MM.1S (cell line): ENCODE measurements at regions not wholly inside any gene's neighbourhood (a gene's known extent, or its start where the extent isn't known, plus 50 kb on each side); places are given as distances from the start of the nearest gene placed in this dataset.
"Not testable (repeated sequence)": the region's sequence is repeated elsewhere in the genome, so short reads cannot be mapped to it uniquely, and the experiment has no call there.

Experiments used
- DNase-seq: peaks from one replicate; pipeline ENCODE4 v3.0.0-alpha.2; 2015
- H2AFZ ChIP-seq: fragments of 300-600 bp; sonication (generic); 2 replicates; pipeline ENCODE4 v1.6.0; 2016; ENCODE audit warnings: antibody characterized with exemption, low read length
- H3F3A ChIP-seq: fragments of 300-600 bp; sonication (generic); 2 replicates; pipeline ENCODE4 v1.6.1; 2016; ENCODE audit warnings: mild to moderate bottlenecking, antibody characterized with exemption, low read length, moderate library complexity, mixed read lengths; ENCODE audit not compliant: insufficient read depth
- H3K27ac ChIP-seq: fragments of 300-600 bp; sonication (generic); 2 replicates; pipeline ENCODE4 v1.5.1; 2016; ENCODE audit warnings: mild to moderate bottlenecking, low read length
- H3K27me3 ChIP-seq: fragments of 300-600 bp; sonication (generic); replicated peaks from 2 replicates; pipeline ENCODE4 v1.6.0; 2016; ENCODE audit warnings: low read length; ENCODE audit not compliant: insufficient read depth
- H3K36me3 ChIP-seq: fragments of 300-600 bp; sonication (generic); replicated peaks from 2 replicates; pipeline ENCODE4 v1.6.1; 2016; ENCODE audit warnings: mild to moderate bottlenecking, low read length, mixed read lengths; ENCODE audit not compliant: insufficient read depth
- H3K4me1 ChIP-seq: fragments of 300-600 bp; sonication (generic); 2 replicates; pipeline ENCODE4 v1.6.1; 2016; ENCODE audit warnings: low read length, mixed read lengths
- H3K4me2 ChIP-seq: fragments of 300-600 bp; sonication (generic); 2 replicates; pipeline ENCODE4 v1.6.0; 2016; ENCODE audit warnings: low read depth, low read length
- H3K4me3 ChIP-seq: fragments of 300-600 bp; sonication (generic); 2 replicates; pipeline ENCODE4 v1.5.1; 2016; ENCODE audit warnings: low read length, mixed read lengths
- H3K79me2 ChIP-seq: fragments of 300-600 bp; sonication (generic); 2 replicates; pipeline ENCODE4 v1.6.1; 2016; ENCODE audit warnings: mixed run types, low read length, mixed read lengths
- H3K9ac ChIP-seq: fragments of 300-600 bp; sonication (generic); 2 replicates; pipeline ENCODE4 v1.6.1; 2016; ENCODE audit warnings: low read length, mixed read lengths
- H3K9me2 ChIP-seq: fragments of 300-600 bp; sonication (generic); replicated peaks from 2 replicates; pipeline ENCODE4 v1.6.1; 2016; ENCODE audit warnings: mild to moderate bottlenecking, low read length, mixed read lengths; ENCODE audit not compliant: insufficient read depth
- H3K9me3 ChIP-seq: fragments of 300-600 bp; sonication (generic); replicated peaks from 2 replicates; pipeline ENCODE4 v1.6.1; 2016; ENCODE audit warnings: mild to moderate bottlenecking, low read length, mixed read lengths; ENCODE audit not compliant: insufficient read depth
- H4K20me1 ChIP-seq: fragments of 300-600 bp; sonication (generic); 2 replicates; pipeline ENCODE4 v1.6.1; 2016; ENCODE audit warnings: mild to moderate bottlenecking, low read length, moderate library complexity, mixed read lengths; ENCODE audit not compliant: insufficient read depth
- EZH2 ChIP-seq: fragments of 300-600 bp; sonication (generic); optimal IDR thresholded peaks from 2 replicates; pipeline ENCODE3; 2017; ENCODE audit warnings: low read depth, mild to moderate bottlenecking, antibody characterized with exemption, low read length, mixed read lengths
- EZH2phosphoT487 ChIP-seq: fragments of 300-600 bp; sonication (generic); IDR thresholded peaks from 2 replicates; pipeline ENCODE4 v1.6.1; 2018; ENCODE audit warnings: antibody characterized with exemption, low read length
- TF ChIP-seq, protein P1 (sequence below): fragments of 300-600 bp; sonication (generic); IDR thresholded peaks from 2 replicates; pipeline ENCODE4 v1.5.1; 2016; ENCODE audit warnings: antibody characterized with exemption, low read length, mixed read lengths

DNA sequence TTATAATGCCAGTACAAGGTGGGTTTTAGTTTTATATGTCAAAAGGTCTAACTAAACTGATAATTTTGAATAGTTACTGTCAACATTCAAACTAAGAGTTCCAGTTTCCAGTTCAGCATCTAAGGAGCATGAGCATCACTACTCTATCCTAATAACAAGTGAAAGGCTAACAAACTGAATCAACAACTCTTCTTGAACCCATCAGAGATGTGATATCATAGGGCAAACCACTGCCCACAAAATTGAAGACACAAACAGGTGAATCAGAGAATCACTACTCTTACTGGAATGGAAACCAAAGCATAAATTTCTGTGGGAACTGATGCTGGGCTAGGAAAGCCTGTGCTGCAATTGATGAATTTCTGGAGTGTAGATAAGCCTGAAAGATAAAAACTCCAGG is 140.7 kb upstream of the GRIP1 start:
- H3K79me2 ChIP-seq = no peaks in the 10 kb centered on the region
- no peak overlapping the region for H3K27ac ChIP-seq
- no peak for DNase-seq
- H3K9ac ChIP-seq = no peak overlapping the region
- H4K20me1 ChIP-seq = no peaks in the 10 kb centered on the region
- no peak overlapping the region for H2AFZ ChIP-seq
- no peaks in the 10 kb centered on the region for H3K27me3 ChIP-seq
- H3K36me3 ChIP-seq = no peaks in the 10 kb centered on the region
- no peaks in the 10 kb centered on the region for H3K9me3 ChIP-seq
- H3K9me2 ChIP-seq = no peaks in the 10 kb centered on the region
- no peak overlapping the region for H3K4me2 ChIP-seq
- TF ChIP-seq EZH2 (no peak), EZH2phosphoT487 (no peak)
- TF ChIP-seq, protein P1, sequence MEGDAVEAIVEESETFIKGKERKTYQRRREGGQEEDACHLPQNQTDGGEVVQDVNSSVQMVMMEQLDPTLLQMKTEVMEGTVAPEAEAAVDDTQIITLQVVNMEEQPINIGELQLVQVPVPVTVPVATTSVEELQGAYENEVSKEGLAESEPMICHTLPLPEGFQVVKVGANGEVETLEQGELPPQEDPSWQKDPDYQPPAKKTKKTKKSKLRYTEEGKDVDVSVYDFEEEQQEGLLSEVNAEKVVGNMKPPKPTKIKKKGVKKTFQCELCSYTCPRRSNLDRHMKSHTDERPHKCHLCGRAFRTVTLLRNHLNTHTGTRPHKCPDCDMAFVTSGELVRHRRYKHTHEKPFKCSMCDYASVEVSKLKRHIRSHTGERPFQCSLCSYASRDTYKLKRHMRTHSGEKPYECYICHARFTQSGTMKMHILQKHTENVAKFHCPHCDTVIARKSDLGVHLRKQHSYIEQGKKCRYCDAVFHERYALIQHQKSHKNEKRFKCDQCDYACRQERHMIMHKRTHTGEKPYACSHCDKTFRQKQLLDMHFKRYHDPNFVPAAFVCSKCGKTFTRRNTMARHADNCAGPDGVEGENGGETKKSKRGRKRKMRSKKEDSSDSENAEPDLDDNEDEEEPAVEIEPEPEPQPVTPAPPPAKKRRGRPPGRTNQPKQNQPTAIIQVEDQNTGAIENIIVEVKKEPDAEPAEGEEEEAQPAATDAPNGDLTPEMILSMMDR = no peak
- H3K4me1 ChIP-seq = peaks cover 11% of the 10 kb centered on the region
- H3K4me3 ChIP-seq = no peak overlapping the region
- H3F3A ChIP-seq = no peaks in the 10 kb centered on the region

DNA sequence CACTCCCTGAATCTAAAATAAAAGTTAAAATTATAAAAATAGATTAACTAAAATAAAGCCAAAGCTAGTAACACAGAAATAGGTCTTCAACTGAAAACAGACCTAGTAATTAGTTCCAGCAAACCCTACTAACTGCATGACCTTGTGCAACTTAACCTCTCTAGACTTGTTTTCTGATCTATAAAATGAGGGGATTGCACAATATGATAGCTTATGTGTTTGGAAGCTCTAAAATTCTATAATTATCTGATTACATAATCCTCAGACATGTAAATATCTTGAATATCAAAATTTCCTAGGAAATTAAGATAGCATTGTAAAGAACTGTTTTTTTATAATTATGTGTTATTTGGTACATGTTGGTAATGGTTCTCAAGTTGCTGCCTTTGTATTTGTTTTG is 144.1 kb upstream of the GRIP1 start:
- no peak for TF ChIP-seq EZH2phosphoT487
- TF ChIP-seq EZH2 = no peak
- TF ChIP-seq, protein P1 = no peak
- Histone ChIP-seq H3K9me2 (no peaks in the 10 kb centered on the region), H3K9ac (no peak overlapping the region), H3K36me3 (no peaks in the 10 kb centered on the region), H2AFZ (no peak overlapping the region), H3K4me3 (no peak overlapping the region), H3K27me3 (no peaks in the 10 kb centered on the region), H4K20me1 (no peaks in the 10 kb centered on the region), H3K79me2 (no peaks in the 10 kb centered on the region), H3F3A (no peaks in the 10 kb centered on the region), H3K4me1 (no peaks in the 10 kb centered on the region), H3K9me3 (no peaks in the 10 kb centered on the region), H3K4me2 (no peak overlapping the region), H3K27ac (no peak overlapping the region)
- no peak for DNase-seq

- no peak overlapping the region for H3K27ac ChIP-seq
- no peak for DNase-seq
- no peak for TF ChIP-seq EZH2
- TF ChIP-seq EZH2phosphoT487 = no peak
- TF ChIP-seq, protein P1 = no peak
- H3K27me3 ChIP-seq = no peaks in the 10 kb centered on the region
- H3K79me2 ChIP-seq = no peaks in the 10 kb centered on the region
- no peak overlapping the region for H3K9ac ChIP-seq
- no peaks in the 10 kb centered on the region for H3K9me2 ChIP-seq
- no peak overlapping the region for H3K4me3 ChIP-seq
- H3K36me3 ChIP-seq = no peaks in the 10 kb centered on the region
- no peak overlapping the region for H2AFZ ChIP-seq
- H3K4me1 ChIP-seq = peaks cover 1% of the 10 kb centered on the region
- H4K20me1 ChIP-seq = no peaks in the 10 kb centered on the region
- no peak overlapping the region for H3K4me2 ChIP-seq
- no peaks in the 10 kb centered on the region for H3K9me3 ChIP-seq
- no peaks in the 10 kb centered on the region for H3F3A ChIP-seq
Measured at GRCh38 chr12:66823857-66824570, 145.1 kb upstream of the GRIP1 start.

- not testable (repeated sequence) for H3K79me2 ChIP-seq, H3K27ac ChIP-seq, H2AFZ ChIP-seq, H3K27me3 ChIP-seq, H3F3A ChIP-seq, H3K9me3 ChIP-seq, H3K4me2 ChIP-seq, H3K9me2 ChIP-seq, H3K36me3 ChIP-seq, DNase-seq, H3K4me3 ChIP-seq, H4K20me1 ChIP-seq, H3K9ac ChIP-seq
- H3K4me1 ChIP-seq = peaks cover 18% of the 10 kb centered on the region
Measured at GRCh38 chr12:66825921-66826320, 147.0 kb upstream of the GRIP1 start.
